ENCODE measurements at regions not wholly inside any gene's neighbourhood (a gene's known extent, or its start where the extent isn't known, plus 50 kb on each side); places are given as distances from the start of the nearest gene placed in this dataset.

DNA sequence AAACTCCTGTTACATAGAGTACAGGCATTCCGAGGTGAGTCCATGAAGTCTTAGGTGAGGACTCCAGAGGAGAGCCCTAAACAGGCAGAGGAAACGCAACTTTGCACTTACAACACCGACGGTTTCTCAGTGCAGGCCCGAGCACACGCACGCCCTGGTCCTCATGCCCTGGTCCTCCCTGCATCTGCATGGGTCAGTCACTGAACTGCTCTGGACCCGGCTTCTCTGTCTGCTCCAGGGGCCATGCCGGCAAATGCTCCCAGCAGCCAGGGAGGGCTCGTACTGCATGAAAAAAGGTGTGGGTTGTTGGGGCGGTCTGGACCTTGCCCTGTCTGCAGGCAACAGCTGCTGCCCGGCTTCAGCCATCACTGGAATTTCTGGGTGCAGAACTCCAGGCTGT lies 317.3 kb upstream of the SHH start:
- Histone ChIP-seq H3K79me2 (ENCODE audit: insufficient read depth, low read length) (no peaks in the 10 kb centered on the region), H3K4me2 (ENCODE audit: low read depth, low read length, poor library complexity, severe bottlenecking) (no peak overlapping the region), H3K27ac (ENCODE audit: low read depth, low read length) (no peak overlapping the region), H3F3A (ENCODE audit: insufficient read depth) (no peaks in the 10 kb centered on the region), H3K36me3 (ENCODE audit: low read length) (no peaks in the 10 kb centered on the region), H3K27me3 (ENCODE audit: low read length) (no peaks in the 10 kb centered on the region), H4K20me1 (ENCODE audit: low read depth, low read length) (no peaks in the 10 kb centered on the region), H3K4me3 (ENCODE audit: insufficient read depth, low read length, poor library complexity, severe bottlenecking) (no peak overlapping the region), H2AFZ (ENCODE audit: low read depth, low read length, severe bottlenecking) (no peak overlapping the region), H3K9ac (ENCODE audit: low read length) (no peak overlapping the region), H3K9me3 (ENCODE audit: insufficient read depth, low read length) (no peaks in the 10 kb centered on the region), H3K9me2 (replicated peaks; ENCODE audit: insufficient read depth, low read length) (no peaks in the 10 kb centered on the region)
- TF ChIP-seq, protein P1, sequence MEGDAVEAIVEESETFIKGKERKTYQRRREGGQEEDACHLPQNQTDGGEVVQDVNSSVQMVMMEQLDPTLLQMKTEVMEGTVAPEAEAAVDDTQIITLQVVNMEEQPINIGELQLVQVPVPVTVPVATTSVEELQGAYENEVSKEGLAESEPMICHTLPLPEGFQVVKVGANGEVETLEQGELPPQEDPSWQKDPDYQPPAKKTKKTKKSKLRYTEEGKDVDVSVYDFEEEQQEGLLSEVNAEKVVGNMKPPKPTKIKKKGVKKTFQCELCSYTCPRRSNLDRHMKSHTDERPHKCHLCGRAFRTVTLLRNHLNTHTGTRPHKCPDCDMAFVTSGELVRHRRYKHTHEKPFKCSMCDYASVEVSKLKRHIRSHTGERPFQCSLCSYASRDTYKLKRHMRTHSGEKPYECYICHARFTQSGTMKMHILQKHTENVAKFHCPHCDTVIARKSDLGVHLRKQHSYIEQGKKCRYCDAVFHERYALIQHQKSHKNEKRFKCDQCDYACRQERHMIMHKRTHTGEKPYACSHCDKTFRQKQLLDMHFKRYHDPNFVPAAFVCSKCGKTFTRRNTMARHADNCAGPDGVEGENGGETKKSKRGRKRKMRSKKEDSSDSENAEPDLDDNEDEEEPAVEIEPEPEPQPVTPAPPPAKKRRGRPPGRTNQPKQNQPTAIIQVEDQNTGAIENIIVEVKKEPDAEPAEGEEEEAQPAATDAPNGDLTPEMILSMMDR (IDR thresholded peaks at IDR 0.05; ENCODE audit: insufficient read depth, low read length, poor library complexity, severe bottlenecking) = no peak
- TF ChIP-seq EZH2phosphoT487 (conservative IDR thresholded peaks at IDR 0.05; ENCODE audit: low read length) = no peak

DNA sequence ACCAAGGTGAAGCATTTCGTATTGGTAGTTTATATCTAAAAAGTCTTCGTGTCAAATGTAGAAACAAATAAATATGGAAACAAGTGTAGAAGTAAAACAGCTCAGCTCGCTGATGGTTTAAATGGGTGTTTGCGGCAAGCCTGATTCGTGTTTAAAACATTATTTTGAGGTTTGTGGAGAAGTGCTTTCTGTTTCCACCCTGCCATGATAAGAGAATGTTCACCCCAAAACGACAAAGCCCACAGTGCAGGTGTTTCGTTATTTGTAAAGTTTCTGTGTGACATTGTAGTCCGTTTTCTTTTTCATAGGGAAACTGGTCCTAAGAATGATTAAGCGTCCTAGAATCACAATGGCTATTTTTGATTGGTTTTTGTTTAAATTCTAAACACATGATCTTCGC lies 316.2 kb upstream of the SHH start:
- no peaks in the 10 kb centered on the region for H3K9me3 ChIP-seq (ENCODE audit: insufficient read depth, low read length)
- no peaks in the 10 kb centered on the region for H3F3A ChIP-seq (ENCODE audit: insufficient read depth)
- H3K36me3 ChIP-seq (ENCODE audit: low read length) = no peaks in the 10 kb centered on the region
- H3K9ac ChIP-seq (ENCODE audit: low read length) = no peak overlapping the region
- H4K20me1 ChIP-seq (ENCODE audit: low read depth, low read length) = no peaks in the 10 kb centered on the region
- H3K27me3 ChIP-seq (ENCODE audit: low read length) = no peaks in the 10 kb centered on the region
- TF ChIP-seq, protein P1 (IDR thresholded peaks at IDR 0.05; ENCODE audit: insufficient read depth, low read length, poor library complexity, severe bottlenecking) = no peak
- TF ChIP-seq EZH2phosphoT487 (conservative IDR thresholded peaks at IDR 0.05; ENCODE audit: low read length) = no peak
- H3K4me3 ChIP-seq (ENCODE audit: insufficient read depth, low read length, poor library complexity, severe bottlenecking) = no peak overlapping the region
- no peak overlapping the region for H3K4me2 ChIP-seq (ENCODE audit: low read depth, low read length, poor library complexity, severe bottlenecking)
- H3K9me2 ChIP-seq (replicated peaks; ENCODE audit: insufficient read depth, low read length) = no peaks in the 10 kb centered on the region
- no peak overlapping the region for H3K27ac ChIP-seq (ENCODE audit: low read depth, low read length)
- H2AFZ ChIP-seq (ENCODE audit: low read depth, low read length, severe bottlenecking) = no peak overlapping the region
- H3K79me2 ChIP-seq (ENCODE audit: insufficient read depth, low read length) = no peaks in the 10 kb centered on the region

DNA sequence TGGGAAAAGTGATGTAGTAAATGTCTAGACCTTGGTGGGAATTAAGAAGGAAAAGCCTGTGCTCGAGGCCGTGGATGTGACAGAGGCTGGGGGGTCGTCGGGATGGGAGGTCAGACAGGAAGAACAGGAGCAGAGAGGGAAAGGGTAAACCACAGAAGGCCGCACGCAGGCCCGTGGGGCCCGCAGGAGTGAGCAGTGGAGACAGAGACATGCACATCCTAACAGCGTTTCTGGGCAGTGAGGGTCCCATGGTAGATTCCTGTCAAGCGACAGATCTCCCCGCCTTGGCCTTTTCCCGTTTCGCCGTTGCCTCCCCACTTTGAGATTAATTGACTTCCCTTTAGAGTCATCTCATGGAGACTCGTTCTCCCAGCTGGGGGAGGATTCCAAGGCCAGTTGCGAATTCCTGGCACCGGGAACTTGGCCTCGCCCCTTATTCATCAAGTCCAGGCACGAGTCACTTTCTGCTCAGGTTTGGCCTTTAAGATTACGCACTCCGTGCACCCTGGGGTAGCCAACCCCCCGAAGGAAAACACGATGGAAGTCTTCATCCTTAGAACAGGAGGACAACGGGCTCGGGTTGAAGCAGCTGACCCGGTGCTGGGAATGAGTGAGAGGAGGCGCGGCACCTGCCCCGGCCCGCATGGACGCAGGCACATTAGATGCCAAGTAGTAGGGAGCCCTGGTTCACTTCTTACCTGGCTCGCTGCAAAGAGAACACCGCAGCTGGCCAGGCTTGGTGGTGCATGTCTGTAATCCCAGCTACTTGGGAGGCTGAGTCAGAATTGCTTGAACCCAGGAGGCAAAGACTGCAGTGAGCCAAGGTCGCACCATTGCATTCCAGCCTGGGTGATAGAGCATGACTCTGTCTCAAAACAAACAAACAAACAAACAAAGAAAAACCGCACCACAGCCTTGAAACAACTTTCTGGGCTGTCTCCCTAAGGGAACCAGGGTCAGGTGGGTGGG lies 315.2 kb upstream of the SHH start:
- Histone ChIP-seq H3K9me2 (replicated peaks; ENCODE audit: insufficient read depth, low read length) (no peaks in the 10 kb centered on the region), H3K4me2 (ENCODE audit: low read depth, low read length, poor library complexity, severe bottlenecking) (no peak overlapping the region), H2AFZ (ENCODE audit: low read depth, low read length, severe bottlenecking) (no peak overlapping the region), H3K27ac (ENCODE audit: low read depth, low read length) (no peak overlapping the region), H3K27me3 (ENCODE audit: low read length) (no peaks in the 10 kb centered on the region), H4K20me1 (ENCODE audit: low read depth, low read length) (no peaks in the 10 kb centered on the region), H3K79me2 (ENCODE audit: insufficient read depth, low read length) (no peaks in the 10 kb centered on the region), H3K36me3 (ENCODE audit: low read length) (no peaks in the 10 kb centered on the region), H3K9me3 (ENCODE audit: insufficient read depth, low read length) (no peaks in the 10 kb centered on the region), H3K9ac (ENCODE audit: low read length) (no peak overlapping the region), H3K4me3 (ENCODE audit: insufficient read depth, low read length, poor library complexity, severe bottlenecking) (no peak overlapping the region), H3F3A (ENCODE audit: insufficient read depth) (no peaks in the 10 kb centered on the region)
- TF ChIP-seq EZH2phosphoT487 (conservative IDR thresholded peaks at IDR 0.05; ENCODE audit: low read length) = no peak
- TF ChIP-seq, protein P1 (IDR thresholded peaks at IDR 0.05; ENCODE audit: insufficient read depth, low read length, poor library complexity, severe bottlenecking) = no peak
